Ramos (cell line): ENCODE measurements at regions not wholly inside any gene's neighbourhood (a gene's known extent, or its start where the extent isn't known, plus 50 kb on each side); places are given as distances from the start of the nearest gene placed in this dataset.

Source experiments
- in situ Hi-C: fragments of 300-500 bp; cut with MboI; formaldehyde crosslinking; loops from one replicate; pipeline ENCODE4 v1.14.3; 2022; ENCODE audit warnings: low sequenced_read_pairs; ENCODE audit not compliant: unreplicated experiment

DNA sequence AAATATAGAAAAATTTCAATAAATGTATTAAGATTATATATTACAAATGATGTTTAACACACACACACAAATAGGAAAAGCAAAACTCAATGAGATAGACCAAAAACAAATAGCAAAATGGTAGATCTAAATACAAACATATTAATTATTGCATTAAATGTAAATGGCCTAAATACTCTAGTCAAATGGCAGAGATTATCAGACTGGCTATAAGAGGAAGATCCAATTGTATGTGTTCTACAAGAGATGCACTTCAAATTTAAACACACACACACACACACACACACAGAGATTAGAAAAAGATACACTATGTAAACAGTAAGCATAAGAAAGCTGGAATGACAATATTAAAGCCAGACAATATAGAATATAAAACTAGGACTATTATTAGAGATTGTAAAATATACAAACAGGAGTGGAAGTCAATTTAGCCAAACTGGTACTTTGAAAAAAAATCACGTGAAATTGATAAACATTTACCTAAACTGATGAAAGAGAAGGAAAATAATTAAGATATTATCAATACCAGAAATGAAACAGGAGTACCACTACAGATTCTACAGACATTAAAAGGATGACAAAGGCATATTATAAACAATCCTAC, 150.5 kb downstream of the TBXT start:
- in situ Hi-C loops = no loop called here

GRCh38 chr6:166014966-166015365, 152.7 kb downstream of the TBXT start:
- in situ Hi-C loops = no loop called here

DNA sequence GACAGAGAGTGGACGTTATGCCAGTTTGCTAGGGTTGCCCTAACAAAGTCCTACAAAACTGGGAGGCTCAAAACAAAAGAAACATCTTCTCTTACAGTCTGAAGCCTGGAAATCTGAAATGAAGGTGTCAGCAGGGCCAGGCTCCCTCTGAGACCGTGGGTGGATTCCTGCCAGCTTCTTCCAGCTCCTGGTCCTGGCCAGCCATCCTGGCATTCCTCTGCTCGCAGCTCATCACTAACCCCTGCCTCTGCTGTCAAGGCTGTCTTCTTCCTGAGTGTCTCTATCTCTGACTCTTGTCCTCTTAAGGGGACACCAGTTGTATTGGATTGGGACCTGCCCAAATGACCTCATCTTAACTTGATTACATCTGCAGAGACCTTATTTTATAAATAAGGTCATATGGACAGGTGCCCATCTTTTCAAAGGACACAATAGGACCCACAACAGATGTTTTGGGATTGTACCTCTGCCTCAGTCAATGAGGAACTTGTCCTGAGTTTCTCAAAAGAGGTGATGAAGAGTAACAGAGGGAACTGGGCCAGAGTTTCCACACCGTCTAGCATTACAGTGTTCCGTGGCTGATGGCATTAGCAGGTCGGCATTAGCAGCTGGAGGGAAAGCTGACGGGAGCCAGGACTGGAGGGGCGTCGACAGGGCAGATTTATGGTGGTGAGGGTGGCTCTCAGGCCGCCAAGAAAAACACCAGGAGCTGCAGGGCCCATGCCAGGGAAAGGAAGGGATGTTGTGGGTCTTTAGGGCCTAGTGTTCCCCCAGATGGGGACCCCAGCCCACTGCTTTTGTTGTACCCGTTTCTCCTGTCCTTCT, 157.3 kb downstream of the TBXT start:
- in situ Hi-C loops = no loop called here

GRCh38 chr6:166009385-166010031, 158.1 kb downstream of the TBXT start:
- in situ Hi-C loops = no loop called here

DNA sequence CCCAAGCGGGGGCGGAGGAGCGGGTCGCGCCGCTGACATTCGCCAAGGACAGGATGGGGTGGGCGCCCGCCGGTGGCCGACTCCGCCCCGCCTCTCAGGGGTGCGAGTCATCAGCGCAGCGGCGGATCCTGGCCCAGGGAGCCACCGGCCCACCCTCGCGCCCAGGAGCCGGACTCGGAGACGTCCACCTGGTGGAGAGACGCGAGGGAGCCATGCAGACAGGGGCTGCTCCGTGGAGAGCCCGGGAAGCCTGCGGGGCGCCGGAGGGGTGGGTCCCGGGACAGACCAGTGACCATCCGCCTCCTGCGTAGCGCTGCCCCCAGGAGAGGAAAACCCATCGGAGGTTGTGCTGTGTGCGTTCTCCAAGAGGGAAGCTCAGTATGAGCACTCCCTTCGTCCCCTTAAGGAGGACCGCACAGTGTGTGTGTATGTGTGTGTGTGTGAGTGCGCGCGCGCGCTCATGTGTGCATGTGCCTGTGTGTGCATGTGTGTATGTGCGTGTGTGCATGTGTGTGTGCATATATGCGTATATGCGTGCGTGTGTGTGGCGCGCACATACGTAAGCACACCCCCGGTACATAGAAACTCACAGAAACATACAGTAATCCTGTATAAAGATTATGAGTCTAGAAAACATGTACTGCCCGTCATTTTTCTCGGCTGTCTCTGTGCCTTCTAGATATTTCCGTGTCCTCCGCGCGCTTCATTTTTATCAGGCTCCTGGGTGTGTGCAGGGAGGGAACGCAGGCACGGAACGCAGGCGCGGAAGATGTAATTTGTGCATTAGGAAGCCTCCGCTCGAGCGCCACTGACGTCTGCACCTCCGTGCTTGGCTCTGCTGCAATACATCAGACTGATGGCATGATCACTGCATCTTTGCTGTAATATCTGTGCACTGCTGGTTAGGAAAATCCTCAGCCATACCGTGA, 158.9 kb downstream of the TBXT start:
- in situ Hi-C loops = no loop called here

GRCh38 chr6:166007349-166008263, 160.0 kb downstream of the TBXT start:
- in situ Hi-C loops = no loop called here

- in situ Hi-C loops = no loop called here
Observed at GRCh38 chr6:166006900-166007301, 160.8 kb downstream of the TBXT start.

GRCh38 chr6:166005944-166006899, 161.4 kb downstream of the TBXT start:
- in situ Hi-C loops = no loop called here

- in situ Hi-C loops = no loop called here
Observed at GRCh38 chr6:166005401-166005943, 162.2 kb downstream of the TBXT start.

DNA sequence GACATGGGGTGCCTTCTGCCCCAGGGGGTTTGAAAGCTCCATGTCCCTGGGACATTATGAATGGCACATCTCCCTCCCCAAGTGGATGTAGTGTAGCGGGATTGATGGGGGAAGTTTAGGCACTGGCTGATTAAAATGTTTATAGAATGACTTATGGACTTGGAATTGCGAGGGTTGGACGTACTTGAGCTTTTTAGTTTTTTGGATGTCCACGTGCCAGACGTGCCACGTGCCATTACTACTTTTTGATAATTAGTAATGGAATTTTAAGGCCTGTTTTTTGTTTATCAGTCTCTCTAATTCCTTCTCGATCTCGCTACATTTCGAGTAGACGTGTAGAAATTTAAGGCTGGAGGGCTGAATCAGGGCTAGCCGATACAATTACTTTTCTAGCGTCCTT, 162.8 kb downstream of the TBXT start:
- in situ Hi-C loops = no loop called here

DNA sequence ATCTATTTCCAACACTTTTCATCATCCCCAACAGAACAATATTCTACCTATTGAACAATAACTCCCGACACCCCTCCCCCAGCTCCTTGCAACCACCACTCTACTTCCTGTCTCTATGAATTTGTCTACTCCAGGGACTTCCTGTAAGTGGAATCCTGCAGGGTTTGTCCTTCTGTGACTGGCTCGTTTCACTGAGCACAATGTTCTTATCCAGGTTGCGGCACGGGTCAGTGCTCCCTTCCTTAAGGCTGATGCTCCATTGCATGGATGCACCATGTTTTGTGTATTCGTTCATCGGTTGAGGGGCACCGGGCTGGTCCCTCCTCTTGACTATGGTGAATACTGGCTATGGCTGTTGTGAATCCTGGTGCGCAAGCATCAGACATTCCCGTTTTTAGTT, 163.2 kb downstream of the TBXT start:
- in situ Hi-C loops = no loop called here

DNA sequence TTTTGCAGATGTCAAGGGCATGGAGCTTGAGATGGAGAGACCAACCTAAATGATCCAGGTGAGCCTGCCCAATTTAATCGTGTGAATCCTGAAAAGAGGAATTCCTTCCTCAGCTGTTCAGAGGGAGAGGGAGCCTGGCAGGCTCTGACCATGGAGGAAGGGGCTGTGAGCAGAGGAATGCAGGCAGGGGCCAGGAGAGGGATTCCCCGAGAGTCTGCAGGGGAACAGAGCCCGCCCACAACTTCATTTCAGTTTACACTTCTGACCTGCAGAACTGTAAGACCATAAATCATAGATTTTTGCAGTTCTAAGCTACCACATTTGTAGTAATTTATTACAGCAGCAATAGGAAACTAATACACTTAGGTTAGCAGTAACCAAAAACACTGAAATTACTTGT, 164.1 kb downstream of the TBXT start:
- in situ Hi-C loops = no loop called here

GRCh38 chr6:166001359-166001758, 166.3 kb downstream of the TBXT start:
- in situ Hi-C loops = no loop called here

DNA sequence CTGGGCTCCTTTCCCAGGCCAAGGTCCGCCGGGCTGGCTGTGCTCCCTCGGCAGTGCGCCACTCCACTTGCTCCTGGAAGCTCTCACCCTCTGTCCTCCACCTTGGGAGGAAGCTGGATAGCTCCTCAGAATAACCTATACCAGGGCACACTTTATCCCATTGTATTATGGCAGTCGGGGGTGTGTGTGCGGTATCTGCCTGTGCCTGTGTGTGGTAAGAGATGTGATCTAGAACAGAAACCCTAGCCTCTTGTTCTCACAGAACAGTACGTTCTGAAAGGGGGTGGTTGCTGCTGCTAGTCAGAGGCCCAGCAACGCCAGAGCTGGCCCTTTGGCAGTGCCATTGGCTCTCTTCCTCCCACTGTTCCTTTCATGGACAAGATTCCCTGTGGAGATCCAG, 168.4 kb downstream of the TBXT start:
- in situ Hi-C loops = no loop called here

- in situ Hi-C loops = no loop called here
Observed at GRCh38 chr6:165998072-165998471, 169.6 kb downstream of the TBXT start.

- in situ Hi-C loops = no loop called here
Observed at GRCh38 chr6:165991341-165991740, 176.3 kb downstream of the TBXT start.

- in situ Hi-C loops = no loop called here
Observed at GRCh38 chr6:165990216-165990615, 177.4 kb downstream of the TBXT start.
